SHP77 treated with DMSO at 0.1 percent for 48 hours (cell line): ENCODE measurements at regions not wholly inside any gene's neighbourhood (a gene's known extent, or its start where the extent isn't known, plus 50 kb on each side); places are given as distances from the start of the nearest gene placed in this dataset.

ENCODE experiments used
- DNase-seq: peaks from one replicate; lab custom pipeline; 2025; lab: John Stamatoyannopoulos, UW

- no peak for DNase-seq
Observed at GRCh38 chr7:135731-136645, 56.4 kb upstream of the FAM20C start.

GRCh38 chr7:137094-137891, 55.1 kb upstream of the FAM20C start:
- DNase-seq = no peak

- DNase-seq = no peak
Observed at GRCh38 chr7:139131-139530, 53.2 kb upstream of the FAM20C start.

- DNase-seq = no peak
Observed at GRCh38 chr7:139561-140243, 52.7 kb upstream of the FAM20C start.

DNA sequence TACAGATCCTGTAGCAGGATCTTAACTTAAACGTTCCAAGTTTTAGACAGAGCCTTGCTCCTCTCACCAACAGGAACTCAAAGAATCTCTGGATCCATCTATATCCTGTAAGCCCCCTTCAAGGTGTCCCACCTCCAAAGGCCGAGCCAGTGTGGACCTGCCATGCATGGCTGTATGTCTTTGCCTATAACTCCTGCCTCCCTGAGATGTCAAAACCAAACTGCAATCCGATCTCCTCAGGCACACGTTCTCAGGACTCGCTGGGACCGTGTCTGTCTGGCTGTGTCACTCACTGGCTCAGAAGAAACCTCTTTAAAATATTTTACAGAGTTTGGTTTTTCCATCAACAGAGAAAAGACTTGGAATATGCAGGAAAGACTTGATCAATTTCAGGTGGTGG, 51.4 kb upstream of the FAM20C start:
- DNase-seq = no peak

DNA sequence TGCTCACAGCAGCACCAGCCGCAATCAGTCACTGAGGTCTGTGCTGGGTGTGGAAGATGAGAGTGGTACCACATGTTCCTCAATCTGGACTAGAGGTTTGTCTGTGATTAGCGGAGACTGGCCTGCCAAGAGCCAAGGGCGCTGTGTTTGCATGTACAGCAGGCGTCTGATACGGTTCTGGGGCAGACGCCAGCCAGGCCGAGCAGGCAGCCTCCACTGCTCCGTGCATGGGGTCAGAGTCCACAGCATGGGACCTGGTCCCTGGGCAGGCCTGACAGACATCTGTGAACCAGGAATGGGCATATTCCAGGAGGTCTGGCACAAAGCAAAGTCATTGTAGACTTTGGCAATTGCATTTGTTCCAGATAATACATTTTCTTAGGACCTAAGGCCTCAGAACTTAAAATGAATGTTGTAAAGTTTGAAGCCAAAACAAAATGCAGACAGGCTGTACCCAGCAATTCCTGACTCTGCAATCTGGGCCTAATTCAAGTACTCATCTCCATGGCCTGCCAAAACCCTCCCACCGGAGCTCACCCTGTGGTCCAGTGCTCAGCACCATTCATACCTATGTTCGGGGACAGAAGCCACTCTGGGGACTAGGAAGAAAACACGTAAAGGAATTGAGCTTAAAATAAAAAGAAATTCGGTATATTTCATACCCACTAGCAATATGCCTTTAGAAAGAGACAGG, 50.0 kb upstream of the FAM20C start:
- DNase-seq = no peak
